ENCODE measurements at regions not wholly inside any gene's neighbourhood (a gene's known extent, or its start where the extent isn't known, plus 50 kb on each side); places are given as distances from the start of the nearest gene placed in this dataset.

DNA sequence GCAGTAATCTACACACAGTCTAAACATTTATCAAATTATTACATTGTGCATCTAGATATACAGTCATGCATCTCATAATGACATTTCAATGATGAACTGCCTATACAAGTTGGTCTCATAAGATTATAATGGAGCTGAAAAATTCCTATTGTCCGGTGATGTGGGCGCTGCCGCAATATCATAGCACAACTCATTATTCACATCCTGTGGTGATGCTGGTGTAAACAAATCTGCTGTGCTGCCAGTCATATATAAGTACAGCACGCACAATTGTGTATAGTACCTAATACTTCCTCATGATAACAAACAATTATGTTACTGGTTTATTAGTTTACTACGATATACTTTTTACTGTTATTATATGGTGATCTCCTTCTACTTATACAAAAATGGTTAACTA lies 768.8 kb upstream of the NOVA1 start:
- WGBS, 2 experiments (ENCODE audit: extremely low coverage in 2 of 2, insufficient read length in 1 of 2), result no CpG with 5 or more reads among the region's 5 CpGs
- Histone ChIP-seq H2AK5ac (ENCODE audit: low read depth, low read length) (no peak overlapping the region), H3K9me1 (ENCODE audit: insufficient read depth, low read length) (no peaks in the 10 kb centered on the region), H2AFZ (replicated peaks; ENCODE audit: low read length, poor library complexity) (no peak overlapping the region), H3K4me3 (ENCODE audit: insufficient read depth, low read depth, low read length) (no peak overlapping the region), H3K9ac (ENCODE audit: low read depth, low read length) (no peak overlapping the region), H2BK5ac (ENCODE audit: low read depth, low read length, poor library complexity, severe bottlenecking) (no peak overlapping the region), H3K23ac (ENCODE audit: low read depth, low read length) (no peak overlapping the region), H2AK9ac (replicated peaks; ENCODE audit: low read depth, low read length, poor library complexity) (no peak overlapping the region), H3K56ac (ENCODE audit: extremely low read depth, insufficient read depth, low read length) (no peak overlapping the region), H3K18ac (ENCODE audit: low read depth, low read length) (no peak overlapping the region), H4K8ac (ENCODE audit: low read depth in 2 of 2, low read length in 2 of 2) (no peak overlapping the region), H4K5ac (ENCODE audit: low read depth, low read length) (no peak overlapping the region), H3K14ac (replicated peaks; ENCODE audit: low read depth, low read length) (no peak overlapping the region), H3K4ac (ENCODE audit: low read depth, low read length) (no peak overlapping the region), H3K9me3 (ENCODE audit: control insufficient read depth, insufficient read depth, low read length) (peaks cover 1% of the 10 kb centered on the region), H2BK120ac (ENCODE audit: low read depth, low read length) (no peak overlapping the region), H2BK15ac (ENCODE audit: low read depth, low read length) (no peak overlapping the region), H2BK20ac (ENCODE audit: low read depth, low read length) (no peak overlapping the region), H3K27me3 (ENCODE audit: control insufficient read depth, insufficient read depth, low read length) (no peaks in the 10 kb centered on the region), H3K4me2 (ENCODE audit: low read depth, low read length) (no peak overlapping the region), H3K27ac (ENCODE audit: insufficient read depth, low read length) (no peak overlapping the region), H3K36me3 (ENCODE audit: control insufficient read depth, insufficient read depth, low read length) (no peaks in the 10 kb centered on the region), H4K91ac (ENCODE audit: insufficient read depth, low read depth, low read length) (no peak overlapping the region), H4K20me1 (ENCODE audit: insufficient read depth, low read length) (no peaks in the 10 kb centered on the region), H3K79me1 (ENCODE audit: low read depth in 1 of 2, low read length in 2 of 2) (no peaks in the 10 kb centered on the region), H3K4me1 (ENCODE audit: control insufficient read depth, insufficient read depth, low read length) (no peaks in the 10 kb centered on the region)
- BruUV-seq (replicated peaks), result no TSS peak
- POLR2A ChIA-PET (ENCODE audit: unreplicated experiment), result no interaction called here
- in situ Hi-C loops (cut with MboI; ENCODE audit: low sequenced_read_pairs) (no loop called here), dilution Hi-C loops (cut with HindIII; ENCODE audit: low sequenced_read_pairs, unreplicated experiment) (no loop called here), intact Hi-C loops (cut with micrococcal nuclease) (no loop called here)
- CTCF ChIA-PET, result no interaction called here
- TF ChIP-seq, protein P1, sequence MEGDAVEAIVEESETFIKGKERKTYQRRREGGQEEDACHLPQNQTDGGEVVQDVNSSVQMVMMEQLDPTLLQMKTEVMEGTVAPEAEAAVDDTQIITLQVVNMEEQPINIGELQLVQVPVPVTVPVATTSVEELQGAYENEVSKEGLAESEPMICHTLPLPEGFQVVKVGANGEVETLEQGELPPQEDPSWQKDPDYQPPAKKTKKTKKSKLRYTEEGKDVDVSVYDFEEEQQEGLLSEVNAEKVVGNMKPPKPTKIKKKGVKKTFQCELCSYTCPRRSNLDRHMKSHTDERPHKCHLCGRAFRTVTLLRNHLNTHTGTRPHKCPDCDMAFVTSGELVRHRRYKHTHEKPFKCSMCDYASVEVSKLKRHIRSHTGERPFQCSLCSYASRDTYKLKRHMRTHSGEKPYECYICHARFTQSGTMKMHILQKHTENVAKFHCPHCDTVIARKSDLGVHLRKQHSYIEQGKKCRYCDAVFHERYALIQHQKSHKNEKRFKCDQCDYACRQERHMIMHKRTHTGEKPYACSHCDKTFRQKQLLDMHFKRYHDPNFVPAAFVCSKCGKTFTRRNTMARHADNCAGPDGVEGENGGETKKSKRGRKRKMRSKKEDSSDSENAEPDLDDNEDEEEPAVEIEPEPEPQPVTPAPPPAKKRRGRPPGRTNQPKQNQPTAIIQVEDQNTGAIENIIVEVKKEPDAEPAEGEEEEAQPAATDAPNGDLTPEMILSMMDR (conservative IDR thresholded peaks at IDR 0.05; ENCODE audit: low read depth, low read length), result no peak
- TF ChIP-seq, protein P2, sequence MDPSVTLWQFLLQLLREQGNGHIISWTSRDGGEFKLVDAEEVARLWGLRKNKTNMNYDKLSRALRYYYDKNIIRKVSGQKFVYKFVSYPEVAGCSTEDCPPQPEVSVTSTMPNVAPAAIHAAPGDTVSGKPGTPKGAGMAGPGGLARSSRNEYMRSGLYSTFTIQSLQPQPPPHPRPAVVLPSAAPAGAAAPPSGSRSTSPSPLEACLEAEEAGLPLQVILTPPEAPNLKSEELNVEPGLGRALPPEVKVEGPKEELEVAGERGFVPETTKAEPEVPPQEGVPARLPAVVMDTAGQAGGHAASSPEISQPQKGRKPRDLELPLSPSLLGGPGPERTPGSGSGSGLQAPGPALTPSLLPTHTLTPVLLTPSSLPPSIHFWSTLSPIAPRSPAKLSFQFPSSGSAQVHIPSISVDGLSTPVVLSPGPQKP (IDR thresholded peaks at IDR 0.05; ENCODE audit: borderline replicate concordance, low read depth, low read length), result no peak
- TF ChIP-seq RFX5 (IDR thresholded peaks at IDR 0.05; ENCODE audit: low read depth, low read length) (no peak), RAD21 (IDR thresholded peaks at IDR 0.05; ENCODE audit: low read length) (no peak), SMC3 (IDR thresholded peaks at IDR 0.05; ENCODE audit: low read depth, low read length) (no peak), NFE2L2 (IDR thresholded peaks at IDR 0.05; ENCODE audit: low read depth, low read length) (no peak), FOS (IDR thresholded peaks at IDR 0.05; ENCODE audit: low read depth, low read length) (no peak)
- TF ChIP-seq, protein P3, sequence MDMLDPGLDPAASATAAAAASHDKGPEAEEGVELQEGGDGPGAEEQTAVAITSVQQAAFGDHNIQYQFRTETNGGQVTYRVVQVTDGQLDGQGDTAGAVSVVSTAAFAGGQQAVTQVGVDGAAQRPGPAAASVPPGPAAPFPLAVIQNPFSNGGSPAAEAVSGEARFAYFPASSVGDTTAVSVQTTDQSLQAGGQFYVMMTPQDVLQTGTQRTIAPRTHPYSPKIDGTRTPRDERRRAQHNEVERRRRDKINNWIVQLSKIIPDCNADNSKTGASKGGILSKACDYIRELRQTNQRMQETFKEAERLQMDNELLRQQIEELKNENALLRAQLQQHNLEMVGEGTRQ (IDR thresholded peaks at IDR 0.05; ENCODE audit: low read depth, low read length), result no peak
- ATAC-seq (ENCODE audit: low read depth) (no peak), DNase-seq (no peak)

Data from IMR-90 (cell line).